GM12891 (cell line): ENCODE measurements at regions not wholly inside any gene's neighbourhood (a gene's known extent, or its start where the extent isn't known, plus 50 kb on each side); places are given as distances from the start of the nearest gene placed in this dataset.
"Not testable (repeated sequence)": the region's sequence is repeated elsewhere in the genome, so short reads cannot be mapped to it uniquely, and the experiment has no call there.

ENCODE experiments used
- POLR2A ChIP-seq: IDR thresholded peaks from 2 replicates; pipeline ENCODE4 v1.6.1; 2011; ENCODE audit warnings: low read depth, low read length, control low read depth
- POLR2AphosphoS5 ChIP-seq: IDR thresholded peaks from 2 replicates; pipeline ENCODE4 v1.6.1; 2011; ENCODE audit warnings: low read depth, low read length, control low read depth

DNA sequence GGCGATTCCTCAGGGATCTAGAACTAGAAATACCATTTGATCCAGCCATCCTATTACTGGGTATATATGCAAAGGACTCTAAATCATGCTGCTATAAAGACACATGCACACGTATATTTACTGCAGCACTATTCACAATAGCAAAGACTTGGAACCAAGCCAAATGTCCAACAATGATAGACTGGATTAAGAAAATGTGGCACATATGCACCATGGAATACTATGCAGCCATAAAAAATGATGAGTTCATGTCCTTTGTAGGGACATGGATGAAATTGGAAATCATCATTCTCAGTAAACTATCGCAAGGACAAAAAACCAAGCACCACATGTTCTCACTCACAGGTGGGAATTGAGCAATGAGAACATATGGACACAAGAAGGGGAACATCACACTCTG lies 93.1 kb upstream of the NT5E start:
- TF ChIP-seq POLR2AphosphoS5, POLR2A: not testable (repeated sequence)
